ENCODE measurements at regions not wholly inside any gene's neighbourhood (a gene's known extent, or its start where the extent isn't known, plus 50 kb on each side); places are given as distances from the start of the nearest gene placed in this dataset.

GRCh38 chr13:64867856-64868255 is 2362.3 kb downstream of the PCDH9 start:
- no peak for DNase-seq (ENCODE audit: low read depth)
- H3K4me3 ChIP-seq (ENCODE audit: low read depth, low read length) = no peak overlapping the region
- no peak for TF ChIP-seq CTCF (IDR thresholded peaks at IDR 0.05; ENCODE audit: low read depth, low read length, missing control alignments)
- in situ Hi-C loops (cut with HindIII; ENCODE audit: low sequenced_read_pairs) = no loop called here

- no peak for TF ChIP-seq CTCF (IDR thresholded peaks at IDR 0.05; ENCODE audit: low read depth, low read length, missing control alignments)
- no peak for DNase-seq (ENCODE audit: low read depth)
- in situ Hi-C loops (cut with HindIII; ENCODE audit: low sequenced_read_pairs) = no loop called here
- no peak overlapping the region for H3K4me3 ChIP-seq (ENCODE audit: low read depth, low read length)
These were observed 2363.8 kb downstream of the PCDH9 start for GRCh38 chr13:64866331-64866730.

GRCh38 chr13:64855506-64855905 is 2374.6 kb downstream of the PCDH9 start:
- peak; percentile 38 for DNase-seq (ENCODE audit: low read depth)
- H3K4me3 ChIP-seq (ENCODE audit: low read depth, low read length) = no peak overlapping the region
- in situ Hi-C loops (cut with HindIII; ENCODE audit: low sequenced_read_pairs) = no loop called here
- no peak for TF ChIP-seq CTCF (IDR thresholded peaks at IDR 0.05; ENCODE audit: low read depth, low read length, missing control alignments)

GRCh38 chr13:64850017-64850416 is 2380.1 kb downstream of the PCDH9 start:
- no peak for TF ChIP-seq CTCF (IDR thresholded peaks at IDR 0.05; ENCODE audit: low read depth, low read length, missing control alignments)
- H3K4me3 ChIP-seq (ENCODE audit: low read depth, low read length) = no peak overlapping the region
- in situ Hi-C loops (cut with HindIII; ENCODE audit: low sequenced_read_pairs) = no loop called here
- no peak for DNase-seq (ENCODE audit: low read depth)

GRCh38 chr13:64849196-64849595 is 2380.9 kb downstream of the PCDH9 start:
- no peak overlapping the region for H3K4me3 ChIP-seq (ENCODE audit: low read depth, low read length)
- no peak for DNase-seq (ENCODE audit: low read depth)
- TF ChIP-seq CTCF (IDR thresholded peaks at IDR 0.05; ENCODE audit: low read depth, low read length, missing control alignments) = no peak
- in situ Hi-C loops (cut with HindIII; ENCODE audit: low sequenced_read_pairs) = no loop called here

GRCh38 chr13:64847767-64848166 is 2382.4 kb downstream of the PCDH9 start:
- in situ Hi-C loops (cut with HindIII; ENCODE audit: low sequenced_read_pairs) = no loop called here
- no peak overlapping the region for H3K4me3 ChIP-seq (ENCODE audit: low read depth, low read length)
- no peak for DNase-seq (ENCODE audit: low read depth)
- TF ChIP-seq CTCF (IDR thresholded peaks at IDR 0.05; ENCODE audit: low read depth, low read length, missing control alignments) = no peak

GRCh38 chr13:64845110-64845509 is 2385.0 kb downstream of the PCDH9 start:
- DNase-seq (ENCODE audit: low read depth) = no peak
- in situ Hi-C loops (cut with HindIII; ENCODE audit: low sequenced_read_pairs) = no loop called here
- no peak for TF ChIP-seq CTCF (IDR thresholded peaks at IDR 0.05; ENCODE audit: low read depth, low read length, missing control alignments)
- H3K4me3 ChIP-seq (ENCODE audit: low read depth, low read length) = no peak overlapping the region
